Fibroblast of lung (primary cell): ENCODE measurements at regions not wholly inside any gene's neighbourhood (a gene's known extent, or its start where the extent isn't known, plus 50 kb on each side); places are given as distances from the start of the nearest gene placed in this dataset.
A peak's percentile ranks its signal among the peaks of the same experiment; 100 is the strongest.

Source experiments
- DNase-seq, 2 donors: peaks; one replicate each; pipeline versions ENCODE4 v3.0.0 to v3.0.0-alpha.2; 2010; ENCODE audit warnings: low read depth in 2 of 2
- H2AFZ ChIP-seq: 2 replicates; pipeline ENCODE4 v1.5.1; 2012; ENCODE audit warnings: low read length, control low read depth, inconsistent platforms
- H3K27ac ChIP-seq: 2 replicates; pipeline ENCODE4 v1.5.1; 2011; ENCODE audit warnings: low read length, control low read depth; ENCODE audit not compliant: insufficient read depth
- H3K27me3 ChIP-seq: 2 replicates; pipeline ENCODE4 v1.5.1; 2011; ENCODE audit warnings: mild to moderate bottlenecking, low read length; ENCODE audit not compliant: control insufficient read depth, insufficient read depth
- H3K36me3 ChIP-seq: 2 replicates; pipeline ENCODE4 v1.5.1; 2011; ENCODE audit warnings: low read length; ENCODE audit not compliant: control insufficient read depth, insufficient read depth
- H3K4me1 ChIP-seq: 2 replicates; pipeline ENCODE4 v1.5.1; 2011; ENCODE audit warnings: low read length; ENCODE audit not compliant: control insufficient read depth, insufficient read depth; ENCODE audit errors: extremely low read depth
- H3K4me2 ChIP-seq: 2 replicates; pipeline ENCODE4 v1.5.1; 2011; ENCODE audit warnings: low read length, control low read depth; ENCODE audit not compliant: insufficient read depth; ENCODE audit errors: extremely low read depth
- H3K4me3 ChIP-seq, 4 experiments: fragments of 200-600 bp in 1 of 4; sonication (generic) in 1 of 4; replicated peaks in 1 of 4; 2 replicates each; pipeline ENCODE4 v1.5.1; 2011 to 2016; ENCODE audit warnings: low read length in 4 of 4, low read depth in 3 of 4, mild to moderate bottlenecking in 3 of 4, control low read depth in 2 of 4, inconsistent platforms in 1 of 4, mixed read lengths in 1 of 4; ENCODE audit not compliant: insufficient read depth in 1 of 4; ENCODE audit errors: control extremely low read depth in 1 of 4
- H3K79me2 ChIP-seq: 2 replicates; pipeline ENCODE4 v1.5.1; 2012; ENCODE audit warnings: mild to moderate bottlenecking, low read length, inconsistent platforms; ENCODE audit not compliant: control insufficient read depth, insufficient read depth
- H3K9ac ChIP-seq: 2 replicates; pipeline ENCODE4 v1.5.1; 2011; ENCODE audit warnings: mild to moderate bottlenecking, low read length, control low read depth; ENCODE audit not compliant: insufficient read depth
- H3K9me3 ChIP-seq: 2 replicates; pipeline ENCODE4 v1.5.1; 2012; ENCODE audit warnings: low read depth, low read length; ENCODE audit not compliant: control insufficient read depth, insufficient read depth
- H4K20me1 ChIP-seq: 2 replicates; pipeline ENCODE4 v1.5.1; 2011; ENCODE audit warnings: low read length; ENCODE audit not compliant: control insufficient read depth, insufficient read depth; ENCODE audit errors: extremely low read depth
- CTCF ChIP-seq, 2 donors: IDR thresholded peaks in 1 of 2; conservative IDR thresholded peaks in 1 of 2; 1 replicate in 1 of 2; 2 replicates in 1 of 2; pipeline ENCODE4 v1.5.1; 2011 to 2012; ENCODE audit warnings: low read length in 2 of 2, control low read depth in 1 of 2, inconsistent platforms in 1 of 2, low read depth in 1 of 2, mild to moderate bottlenecking in 1 of 2
- EZH2 ChIP-seq: IDR thresholded peaks from 2 replicates; pipeline ENCODE4 v1.5.1; 2012; ENCODE audit warnings: low read length, control low read depth, mild to moderate bottlenecking; ENCODE audit errors: missing control alignments

- H3K9ac ChIP-seq, result no peak overlapping the region
- H3K27ac ChIP-seq, result no peak overlapping the region
- peaks cover 14% of the 10 kb centered on the region for H3K4me1 ChIP-seq
- H3K9me3 ChIP-seq, result no peaks in the 10 kb centered on the region
- TF ChIP-seq EZH2 (no peak), CTCF (conservative IDR thresholded peaks at IDR 0.05 in 1 of 2, IDR thresholded peaks at IDR 0.05 in 1 of 2; ENCODE audit: low read depth in 1 of 2, low read length in 2 of 2) (no peak)
- H4K20me1 ChIP-seq, result no peaks in the 10 kb centered on the region
- no peak overlapping the region for H3K4me2 ChIP-seq
- no peaks in the 10 kb centered on the region for H3K79me2 ChIP-seq
- H3K27me3 ChIP-seq, result no peaks in the 10 kb centered on the region
- H3K4me3 ChIP-seq, result no peak overlapping the region
- DNase-seq, result peak in 1 of 2 donors; percentile 49
- no peak overlapping the region for H2AFZ ChIP-seq
- no peaks in the 10 kb centered on the region for H3K36me3 ChIP-seq
These were observed 243.1 kb upstream of the TNP1 start for GRCh38 chr2:217102956-217103355.

- Histone ChIP-seq H3K27ac (no peak overlapping the region), H3K36me3 (no peaks in the 10 kb centered on the region), H3K4me1 (peaks cover 14% of the 10 kb centered on the region), H3K4me2 (no peak overlapping the region), H3K9ac (no peak overlapping the region), H3K79me2 (no peaks in the 10 kb centered on the region), H3K4me3 (no peak overlapping the region), H3K9me3 (no peaks in the 10 kb centered on the region), H2AFZ (no peak overlapping the region), H4K20me1 (no peaks in the 10 kb centered on the region), H3K27me3 (no peaks in the 10 kb centered on the region)
- TF ChIP-seq EZH2 (no peak), CTCF (conservative IDR thresholded peaks at IDR 0.05 in 1 of 2, IDR thresholded peaks at IDR 0.05 in 1 of 2; ENCODE audit: low read depth in 1 of 2, low read length in 2 of 2) (no peak)
- DNase-seq, result no peak
These were observed 242.1 kb upstream of the TNP1 start for GRCh38 chr2:217101972-217102371.

- Histone ChIP-seq H2AFZ (no peak overlapping the region), H4K20me1 (no peaks in the 10 kb centered on the region), H3K79me2 (no peaks in the 10 kb centered on the region), H3K4me2 (no peak overlapping the region), H3K9ac (no peak overlapping the region), H3K27ac (no peak overlapping the region), H3K4me3 (no peak overlapping the region), H3K9me3 (no peaks in the 10 kb centered on the region), H3K36me3 (no peaks in the 10 kb centered on the region), H3K4me1 (peaks cover 7% of the 10 kb centered on the region), H3K27me3 (peaks cover 2% of the 10 kb centered on the region)
- DNase-seq, result peak in 1 of 2 donors; percentile 70
- TF ChIP-seq CTCF (conservative IDR thresholded peaks at IDR 0.05 in 1 of 2, IDR thresholded peaks at IDR 0.05 in 1 of 2; ENCODE audit: low read depth in 1 of 2, low read length in 2 of 2), result no peak
- TF ChIP-seq EZH2, result no peak
These were observed 239.7 kb upstream of the TNP1 start for GRCh38 chr2:217099561-217099960.
